ENCODE measurements at regions not wholly inside any gene's neighbourhood (a gene's known extent, or its start where the extent isn't known, plus 50 kb on each side); places are given as distances from the start of the nearest gene placed in this dataset.

- H3K4me3 Mint-ChIP-seq, result no peak overlapping the region
- H3K27ac ChIP-seq (ENCODE audit: low read length), result no peak overlapping the region
- H3K36me3 Mint-ChIP-seq, result no peaks in the 10 kb centered on the region
- intact Hi-C loops (cut with micrococcal nuclease), result no loop called here
- H3K9me3 Mint-ChIP-seq, result peaks cover 10 to 14% of the 10 kb centered on the region in 2 donors
- no peaks in the 10 kb centered on the region for H3K27me3 ChIP-seq (ENCODE audit: control insufficient read depth, insufficient read depth, low read length)
- no peaks in the 10 kb centered on the region for H3K4me1 Mint-ChIP-seq
- DNase-seq (no peak), ATAC-seq (no peak)
- no peaks in the 10 kb centered on the region for H3K36me3 ChIP-seq (ENCODE audit: control insufficient read depth, insufficient read depth, low read length)
- H3K4me3 ChIP-seq (ENCODE audit: low read length), result no peak overlapping the region
- no peak overlapping the region for H3K27ac Mint-ChIP-seq
- H3K4me1 ChIP-seq (ENCODE audit: control insufficient read depth, insufficient read depth, low read length), result no peaks in the 10 kb centered on the region
- peaks cover 2% of the 10 kb centered on the region for H3K9me3 ChIP-seq (ENCODE audit: control insufficient read depth, insufficient read depth, low read length)
- TF ChIP-seq CTCF (IDR thresholded peaks at IDR 0.05), result no peak
- H3K27me3 Mint-ChIP-seq (ENCODE audit: low read depth in 2 of 2), result no peaks in the 10 kb centered on the region
These were observed 477.9 kb upstream of the NECTIN3 start for GRCh38 chr3:110593749-110594148.

GRCh38 chr3:110598847-110599490 is 472.6 kb upstream of the NECTIN3 start:
- H3K4me3 Mint-ChIP-seq, result no peak overlapping the region
- TF ChIP-seq CTCF (IDR thresholded peaks at IDR 0.05), result no peak
- no peaks in the 10 kb centered on the region for H3K36me3 Mint-ChIP-seq
- Histone ChIP-seq H3K4me3 (ENCODE audit: low read length) (no peak overlapping the region), H3K4me1 (ENCODE audit: control insufficient read depth, insufficient read depth, low read length) (no peaks in the 10 kb centered on the region), H3K36me3 (ENCODE audit: control insufficient read depth, insufficient read depth, low read length) (no peaks in the 10 kb centered on the region), H3K27me3 (ENCODE audit: control insufficient read depth, insufficient read depth, low read length) (no peaks in the 10 kb centered on the region), H3K9me3 (ENCODE audit: control insufficient read depth, insufficient read depth, low read length) (peaks cover 2% of the 10 kb centered on the region), H3K27ac (ENCODE audit: low read length) (no peak overlapping the region)
- no peaks in the 10 kb centered on the region for H3K4me1 Mint-ChIP-seq
- DNase-seq (no peak), ATAC-seq (no peak)
- no peak overlapping the region for H3K27ac Mint-ChIP-seq
- H3K9me3 Mint-ChIP-seq, result peaks cover 9 to 17% of the 10 kb centered on the region in 2 donors
- no peaks in the 10 kb centered on the region for H3K27me3 Mint-ChIP-seq (ENCODE audit: low read depth in 2 of 2)
- intact Hi-C loops (cut with micrococcal nuclease), result no loop called here

- Histone ChIP-seq H3K36me3 (ENCODE audit: control insufficient read depth, insufficient read depth, low read length) (no peaks in the 10 kb centered on the region), H3K27me3 (ENCODE audit: control insufficient read depth, insufficient read depth, low read length) (no peaks in the 10 kb centered on the region), H3K4me1 (ENCODE audit: control insufficient read depth, insufficient read depth, low read length) (no peaks in the 10 kb centered on the region), H3K27ac (ENCODE audit: low read length) (no peak overlapping the region), H3K4me3 (ENCODE audit: low read length) (no peak overlapping the region), H3K9me3 (ENCODE audit: control insufficient read depth, insufficient read depth, low read length) (no peaks in the 10 kb centered on the region)
- H3K9me3 Mint-ChIP-seq, result peaks cover 6 to 10% of the 10 kb centered on the region in 2 donors
- no peak overlapping the region for H3K27ac Mint-ChIP-seq
- H3K27me3 Mint-ChIP-seq (ENCODE audit: low read depth in 2 of 2), result no peaks in the 10 kb centered on the region
- H3K4me3 Mint-ChIP-seq, result no peak overlapping the region
- intact Hi-C loops (cut with micrococcal nuclease), result no loop called here
- H3K36me3 Mint-ChIP-seq, result no peaks in the 10 kb centered on the region
- DNase-seq (no peak), ATAC-seq (no peak)
- no peak for TF ChIP-seq CTCF (IDR thresholded peaks at IDR 0.05)
- no peaks in the 10 kb centered on the region for H3K4me1 Mint-ChIP-seq
These were observed 463.1 kb upstream of the NECTIN3 start for GRCh38 chr3:110608566-110608965.

- DNase-seq (no peak), ATAC-seq (no peak)
- Histone ChIP-seq H3K4me1 (ENCODE audit: control insufficient read depth, insufficient read depth, low read length) (no peaks in the 10 kb centered on the region), H3K36me3 (ENCODE audit: control insufficient read depth, insufficient read depth, low read length) (no peaks in the 10 kb centered on the region), H3K27ac (ENCODE audit: low read length) (no peak overlapping the region), H3K27me3 (ENCODE audit: control insufficient read depth, insufficient read depth, low read length) (no peaks in the 10 kb centered on the region), H3K4me3 (ENCODE audit: low read length) (no peak overlapping the region), H3K9me3 (ENCODE audit: control insufficient read depth, insufficient read depth, low read length) (no peaks in the 10 kb centered on the region)
- 78% methylated on average over 4 of the region's 4 CpGs for WGBS (ENCODE audit: insufficient coverage)
- no peaks in the 10 kb centered on the region for H3K27me3 Mint-ChIP-seq (ENCODE audit: low read depth in 2 of 2)
- no peak overlapping the region for H3K27ac Mint-ChIP-seq
- no peaks in the 10 kb centered on the region for H3K36me3 Mint-ChIP-seq
- intact Hi-C loops (cut with micrococcal nuclease), result no loop called here
- no peaks in the 10 kb centered on the region for H3K4me1 Mint-ChIP-seq
- TF ChIP-seq CTCF (IDR thresholded peaks at IDR 0.05), result no peak
- H3K9me3 Mint-ChIP-seq, result peaks cover 9% of the 10 kb centered on the region in 2 donors
- H3K4me3 Mint-ChIP-seq, result no peak overlapping the region
These were observed 459.6 kb upstream of the NECTIN3 start for GRCh38 chr3:110612045-110612444.
